WTC11 (cell line): ENCODE measurements at regions not wholly inside any gene's neighbourhood (a gene's known extent, or its start where the extent isn't known, plus 50 kb on each side); places are given as distances from the start of the nearest gene placed in this dataset.

Source experiments
- ATAC-seq: fragments of 200-7000 bp; cut with Tn5 transposase; 2 replicates; pipeline ENCODE4 v1.10.0; 2021; ENCODE audit warnings: mild to moderate bottlenecking, moderate library complexity
- CTCF ChIA-PET: fragments of 300-600 bp; sonication (Branson Sonifier 250); formaldehyde crosslinking; loops from one replicate; lab custom pipeline; 2021; ENCODE audit warnings: antibody characterized with exemption; lab: Charles Lee
- POLR2A ChIA-PET: fragments of 350-600 bp; sonication (Branson Sonifier 250); formaldehyde crosslinking; loops from one replicate; lab custom pipeline; 2021; ENCODE audit warnings: antibody characterized with exemption; lab: Charles Lee
- DNase-seq: peaks from one replicate; pipeline ENCODE4 v3.0.0; 2021; ENCODE audit warnings: low spot score
- H3K27ac Mint-ChIP-seq: 2 replicates; pipeline ENCODE4 v1.8.0; 2021; ENCODE audit warnings: mixed read lengths
- H3K27me3 Mint-ChIP-seq: 2 replicates; pipeline ENCODE4 v1.8.0; 2021; ENCODE audit warnings: low read depth, mild to moderate bottlenecking, moderate library complexity, mixed read lengths
- H3K36me3 Mint-ChIP-seq: 2 replicates; pipeline ENCODE4 v1.8.0; 2021; ENCODE audit warnings: mixed read lengths
- H3K4me1 Mint-ChIP-seq: 2 replicates; pipeline ENCODE4 v1.8.0; 2022; ENCODE audit warnings: mixed read lengths
- H3K4me3 Mint-ChIP-seq: 2 replicates; pipeline ENCODE4 v1.8.0; 2021; ENCODE audit warnings: mild to moderate bottlenecking, moderate library complexity, mixed read lengths
- H3K9me3 Mint-ChIP-seq: 2 replicates; pipeline ENCODE4 v1.8.0; 2021; ENCODE audit warnings: mixed read lengths
- ATF1 ChIP-seq: sonication (generic); formaldehyde crosslinking; IDR thresholded peaks from 2 replicates; pipeline ENCODE4 v1.8.1; 2023; ENCODE audit warnings: mild to moderate bottlenecking, moderate library complexity, missing genetic modification reagents
- ATF2 ChIP-seq: sonication (generic); formaldehyde crosslinking; IDR thresholded peaks from 2 replicates; pipeline ENCODE4 v1.8.1; 2022; ENCODE audit warnings: low read depth, missing genetic modification reagents, borderline replicate concordance
- CTCF ChIP-seq: fragments of 200-600 bp; IDR thresholded peaks from 2 replicates; pipeline ENCODE4 v1.8.0; 2022; ENCODE audit warnings: antibody characterized with exemption
- E2F5 ChIP-seq: sonication (generic); formaldehyde crosslinking; IDR thresholded peaks from 2 replicates; pipeline ENCODE4 v1.8.1; 2022; ENCODE audit warnings: mild to moderate bottlenecking, moderate library complexity, missing genetic modification reagents
- ESRRA ChIP-seq: sonication (generic); formaldehyde crosslinking; IDR thresholded peaks from 2 replicates; pipeline ENCODE4 v1.8.1; 2022; ENCODE audit warnings: mild to moderate bottlenecking, missing genetic modification reagents, borderline replicate concordance
- FOXP1 ChIP-seq: sonication (generic); formaldehyde crosslinking; IDR thresholded peaks from 2 replicates; pipeline ENCODE4 v1.8.0; 2022; ENCODE audit warnings: missing genetic modification reagents, mild to moderate bottlenecking, moderate library complexity, borderline replicate concordance
- GTF2I ChIP-seq: fragments of 250-450 bp; sonication (Bioruptor Pico); conservative IDR thresholded peaks from 2 replicates; pipeline ENCODE4 v1.4.0; 2021; ENCODE audit warnings: mild to moderate bottlenecking
- KAT7 ChIP-seq: sonication (generic); formaldehyde crosslinking; IDR thresholded peaks from 2 replicates; pipeline ENCODE4 v1.8.1; 2023; ENCODE audit warnings: missing genetic modification reagents, mild to moderate bottlenecking, borderline replicate concordance
- NFE2L1 ChIP-seq: sonication (generic); formaldehyde crosslinking; IDR thresholded peaks from 2 replicates; pipeline ENCODE4 v1.8.1; 2023; ENCODE audit warnings: missing genetic modification reagents
- PRDM15 ChIP-seq: sonication (generic); formaldehyde crosslinking; IDR thresholded peaks from 2 replicates; pipeline ENCODE4 v1.8.0; 2022; ENCODE audit warnings: missing genetic modification reagents
- PREB ChIP-seq: sonication (generic); formaldehyde crosslinking; IDR thresholded peaks from 2 replicates; pipeline ENCODE4 v1.8.1; 2022; ENCODE audit warnings: mild to moderate bottlenecking, missing genetic modification reagents, moderate library complexity, borderline replicate concordance
- PRRX2 ChIP-seq: fragments of 250-450 bp; sonication (Bioruptor Pico); IDR thresholded peaks from 2 replicates; pipeline ENCODE4 v1.8.0; 2021; ENCODE audit warnings: mild to moderate bottlenecking
- RELA ChIP-seq: sonication (generic); formaldehyde crosslinking; IDR thresholded peaks from 2 replicates; pipeline ENCODE4 v1.8.1; 2022; ENCODE audit warnings: missing genetic modification reagents, mild to moderate bottlenecking, borderline replicate concordance
- RORB ChIP-seq: fragments of 250-450 bp; sonication (Bioruptor Pico); IDR thresholded peaks from 2 replicates; pipeline ENCODE4 v1.9.0; 2021; ENCODE audit warnings: mild to moderate bottlenecking
- SMAD3 ChIP-seq: sonication (generic); formaldehyde crosslinking; IDR thresholded peaks from 2 replicates; pipeline ENCODE4 v1.8.0; 2022; ENCODE audit warnings: missing genetic modification reagents, mild to moderate bottlenecking, borderline replicate concordance
- TCF7 ChIP-seq: sonication (generic); formaldehyde crosslinking; IDR thresholded peaks from 2 replicates; pipeline ENCODE4 v1.8.0; 2022; ENCODE audit warnings: mild to moderate bottlenecking, low read depth, missing genetic modification reagents, moderate library complexity
- TP53 ChIP-seq: sonication (generic); formaldehyde crosslinking; IDR thresholded peaks from 2 replicates; pipeline ENCODE4 v1.8.1; 2023; ENCODE audit warnings: mild to moderate bottlenecking, missing genetic modification reagents
- ZNF219 ChIP-seq: sonication (generic); formaldehyde crosslinking; IDR thresholded peaks from 2 replicates; pipeline ENCODE4 v1.8.0; 2023; ENCODE audit warnings: missing genetic modification reagents, mild to moderate bottlenecking, borderline replicate concordance
- ZNF416 ChIP-seq: fragments of 250-450 bp; sonication (Bioruptor Pico); IDR thresholded peaks from 2 replicates; pipeline ENCODE4 v1.9.0; 2021; ENCODE audit warnings: mild to moderate bottlenecking, inconsistent platforms

- H3K27me3 Mint-ChIP-seq = no peaks in the 10 kb centered on the region
- POLR2A ChIA-PET = no interaction called here
- H3K27ac Mint-ChIP-seq = no peak overlapping the region
- no peaks in the 10 kb centered on the region for H3K36me3 Mint-ChIP-seq
- H3K9me3 Mint-ChIP-seq = no peaks in the 10 kb centered on the region
- no peak for DNase-seq
- ATAC-seq = no peak; the same call in 1 of the 2 replicates
- CTCF ChIA-PET = interaction anchor here (0.6 kb wide), 1 partner anchor 145 kb away, joined by 3 read pairs; no protein-coding TSS in a partner anchor
- H3K4me3 Mint-ChIP-seq = no peak overlapping the region
- TF ChIP-seq PRRX2 (no peak), RELA (CRISPR knock-in tag) (no peak), ZNF219 (CRISPR knock-in tag) (no peak), GTF2I (CRISPR knock-in tag) (no peak), SMAD3 (CRISPR knock-in tag) (no peak), PREB (no peak), TP53 (CRISPR knock-in tag) (no peak), TCF7 (CRISPR knock-in tag) (no peak), ZNF416 (CRISPR knock-in tag) (no peak), NFE2L1 (CRISPR knock-in tag) (no peak), RORB (CRISPR knock-in tag) (no peak), ESRRA (CRISPR knock-in tag) (no peak), PRDM15 (CRISPR knock-in tag) (no peak), ATF1 (no peak), E2F5 (CRISPR knock-in tag) (no peak), FOXP1 (CRISPR knock-in tag) (no peak), KAT7 (CRISPR knock-in tag) (no peak), ATF2 (no peak)
- peaks cover 2% of the 10 kb centered on the region; the same call in 1 of the 2 replicates for H3K4me1 Mint-ChIP-seq
Observed at GRCh38 chr7:25672496-25672895, 444.2 kb upstream of the NPVF start.

GRCh38 chr7:25675789-25676474 is 447.6 kb upstream of the NPVF start:
- no peak for ATAC-seq
- no peak for DNase-seq
- Mint-ChIP-seq H3K4me1 (peaks cover 2% of the 10 kb centered on the region; the same call in 1 of the 2 replicates), H3K27me3 (no peaks in the 10 kb centered on the region), H3K27ac (no peak overlapping the region), H3K9me3 (0 out of 2 replicates have a peak, but pooled peaks cover 3% of the 10 kb centered on the region), H3K4me3 (no peak overlapping the region)
- CTCF ChIA-PET = no interaction called here
- TF ChIP-seq CTCF = no peak
- TF ChIP-seq, all 79 proteins: peak for 0
- POLR2A ChIA-PET = no interaction called here
- H3K36me3 Mint-ChIP-seq = no peaks in the 10 kb centered on the region
